GM18519 (cell line): ENCODE measurements at regions not wholly inside any gene's neighbourhood (a gene's known extent, or its start where the extent isn't known, plus 50 kb on each side); places are given as distances from the start of the nearest gene placed in this dataset.
"Not testable (repeated sequence)": the region's sequence is repeated elsewhere in the genome, so short reads cannot be mapped to it uniquely, and the experiment has no call there.

ENCODE experiments used
- ATAC-seq: cut with Tn5 transposase; IDR thresholded peaks from one replicate; pipeline ENCODE4 v1.9.1; 2021; ENCODE audit warnings: mild to moderate bottlenecking, moderate library complexity; ENCODE audit not compliant: unreplicated experiment, low FRiP score

DNA sequence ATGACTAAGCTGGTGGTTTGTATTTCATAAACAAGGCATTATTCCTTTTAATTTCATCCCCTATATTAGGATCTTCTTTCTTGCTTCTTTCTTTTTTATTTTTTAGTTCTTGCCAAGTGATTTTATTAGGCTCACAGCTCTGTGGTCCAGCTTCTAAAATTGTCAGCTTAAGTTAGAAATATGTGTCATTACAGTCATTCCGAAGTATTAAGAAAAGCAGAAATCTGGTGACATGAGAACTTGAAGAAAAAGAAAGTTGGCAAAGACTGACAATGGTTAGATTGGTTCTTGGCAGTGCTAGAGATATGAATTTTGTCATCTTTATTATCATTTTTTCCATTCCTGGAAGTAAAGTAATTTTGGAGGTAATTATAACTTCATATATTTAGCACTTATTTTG, 166.5 kb upstream of the PRR16 start:
- no peak for ATAC-seq

DNA sequence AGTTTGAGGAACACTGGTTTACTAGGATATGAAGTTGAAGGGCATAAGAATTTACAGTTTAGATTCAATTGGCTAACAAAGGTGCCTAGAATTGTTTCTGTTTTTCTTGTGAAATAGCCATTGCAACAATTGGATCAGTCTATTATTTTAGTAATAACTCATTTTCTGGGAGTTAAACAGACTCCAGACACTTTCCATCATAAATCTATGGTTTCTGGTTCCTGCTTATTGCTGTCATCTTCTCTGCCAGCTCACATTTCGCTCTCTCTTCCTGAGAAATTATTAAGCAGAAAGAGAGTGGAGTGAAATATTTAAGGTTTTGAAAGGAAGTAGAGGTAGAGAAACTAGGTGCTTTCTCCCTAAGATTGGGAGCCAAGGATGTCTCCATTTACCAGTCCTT, 165.1 kb upstream of the PRR16 start:
- ATAC-seq: no peak

DNA sequence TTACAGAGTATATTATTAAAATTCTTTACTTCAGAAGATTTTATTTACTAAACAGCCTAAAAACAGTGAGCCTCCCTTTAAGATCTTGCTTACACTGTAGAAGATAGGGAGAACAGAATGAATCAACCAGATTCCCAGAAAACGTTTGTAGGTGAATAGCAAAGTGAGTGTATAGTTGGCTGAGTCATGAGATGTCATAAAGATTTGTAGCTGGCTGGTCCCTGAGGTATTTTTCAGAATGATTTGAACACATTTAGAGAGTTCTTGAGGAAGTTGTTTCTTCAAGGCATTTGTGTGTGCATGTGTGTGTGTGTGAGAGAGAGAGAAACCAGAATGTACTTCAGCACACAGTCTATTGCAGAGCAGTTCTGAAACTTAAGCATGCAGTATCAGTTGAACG, 159.4 kb upstream of the PRR16 start:
- ATAC-seq: no peak

DNA sequence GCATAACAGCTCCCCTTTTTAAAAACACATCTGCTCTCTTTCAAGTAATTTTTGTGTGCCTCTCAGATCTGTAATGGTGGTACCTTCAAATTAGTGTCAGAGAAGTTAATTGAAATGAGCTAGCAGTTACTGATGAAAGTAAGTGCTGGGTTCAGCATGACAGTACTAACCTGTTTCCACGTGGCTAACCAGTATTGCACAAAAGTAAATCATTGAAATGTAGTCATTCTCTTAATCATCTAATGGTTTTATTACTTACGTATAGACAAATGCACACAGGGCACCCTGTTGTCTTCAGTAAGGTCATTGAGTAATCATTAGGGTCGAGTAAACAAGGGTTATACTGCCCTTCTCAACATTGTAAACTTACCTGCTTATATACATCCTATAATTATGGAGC, 157.8 kb upstream of the PRR16 start:
- no peak for ATAC-seq

DNA sequence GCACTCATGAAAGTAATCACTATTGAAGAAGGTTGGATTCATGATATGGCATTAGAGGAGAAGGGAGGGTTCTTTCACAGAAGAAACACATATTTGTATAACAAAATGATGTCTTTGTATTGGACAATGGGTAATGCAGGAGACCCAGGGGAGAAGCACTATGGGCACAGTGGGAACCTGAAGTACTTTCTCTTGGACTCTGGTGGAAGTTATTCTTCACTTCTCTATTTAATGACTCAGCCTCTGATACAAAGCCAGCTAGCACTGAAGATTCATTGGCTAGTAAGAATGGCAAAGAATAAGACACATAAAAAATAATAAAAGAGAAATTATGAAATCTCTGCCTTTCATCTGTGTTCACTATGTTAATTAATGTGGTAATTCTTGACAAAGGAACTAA, 149.9 kb upstream of the PRR16 start:
- no peak for ATAC-seq

DNA sequence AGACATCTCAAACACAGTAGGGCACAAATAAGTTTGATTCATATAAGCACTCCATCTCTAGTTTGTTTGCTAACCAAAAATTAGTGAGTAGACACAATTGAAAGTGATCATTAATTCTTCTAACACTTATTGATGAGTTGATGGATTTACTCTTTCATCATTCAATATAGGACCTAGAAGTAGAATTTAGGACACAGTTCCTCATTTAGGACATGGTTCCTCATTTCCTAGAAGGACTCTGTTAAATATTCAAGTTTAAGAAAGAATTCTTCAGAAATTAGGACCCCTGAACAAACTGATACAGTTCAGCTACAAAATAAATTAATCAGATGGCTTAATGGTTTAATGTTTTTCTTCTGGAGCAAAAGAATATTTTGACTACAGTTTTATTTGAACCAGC, 143.5 kb upstream of the PRR16 start:
- no peak for ATAC-seq

DNA sequence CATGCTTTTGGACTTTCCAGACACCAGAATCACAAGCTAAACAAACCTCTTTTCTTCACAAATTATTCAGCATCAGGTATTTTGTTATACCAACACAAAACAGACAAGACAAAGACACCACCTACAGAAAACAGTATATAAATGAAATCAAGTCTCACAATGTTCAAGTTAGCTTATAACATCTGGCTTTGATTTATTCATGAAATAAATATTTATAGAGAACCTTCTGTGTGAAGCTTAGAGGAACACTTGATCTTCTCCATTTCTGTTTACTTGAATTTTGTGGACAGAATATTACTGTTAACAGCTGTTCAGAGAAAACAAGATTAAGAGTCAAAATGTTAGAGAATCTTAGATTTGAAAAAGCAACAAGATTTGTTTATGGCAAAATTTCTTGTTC, 137.4 kb upstream of the PRR16 start:
- no peak for ATAC-seq

DNA sequence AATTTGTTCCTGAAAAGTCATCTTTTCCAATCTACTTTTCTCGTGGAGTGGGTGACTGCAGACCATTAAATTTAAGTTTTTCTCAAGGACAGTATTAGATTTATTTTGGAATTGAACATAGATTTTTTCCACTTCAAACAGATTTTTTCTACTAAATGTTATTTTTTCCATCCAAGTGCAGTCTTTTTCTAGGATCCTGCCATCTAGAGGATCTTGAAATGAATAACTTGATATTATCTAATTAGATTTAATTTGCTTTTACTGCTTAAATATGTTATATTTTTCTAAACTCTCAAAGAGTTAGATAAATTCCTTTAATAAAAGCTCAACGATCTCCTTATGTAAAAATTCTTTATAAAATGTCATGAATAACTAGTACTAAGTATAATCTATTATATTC, 136.9 kb upstream of the PRR16 start:
- no peak for ATAC-seq

DNA sequence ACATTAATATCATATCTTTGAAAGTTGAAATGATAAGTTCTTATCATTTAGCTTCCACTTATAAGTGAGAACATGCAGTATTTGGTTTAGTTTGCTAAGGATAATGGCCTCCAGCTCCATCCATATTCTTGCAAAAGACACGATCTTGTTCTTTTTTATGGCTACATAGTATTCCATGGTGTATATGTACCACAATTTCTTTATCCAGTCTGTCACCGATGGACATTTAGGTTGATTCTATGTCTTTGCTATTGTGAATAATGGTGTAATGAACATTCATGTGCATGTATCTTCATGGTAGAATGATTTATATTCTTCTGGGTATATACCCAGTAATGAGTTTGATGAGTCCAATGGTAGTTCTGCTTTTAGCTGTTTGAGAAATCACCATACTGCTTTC, 135.0 kb upstream of the PRR16 start:
- ATAC-seq: no peak

DNA sequence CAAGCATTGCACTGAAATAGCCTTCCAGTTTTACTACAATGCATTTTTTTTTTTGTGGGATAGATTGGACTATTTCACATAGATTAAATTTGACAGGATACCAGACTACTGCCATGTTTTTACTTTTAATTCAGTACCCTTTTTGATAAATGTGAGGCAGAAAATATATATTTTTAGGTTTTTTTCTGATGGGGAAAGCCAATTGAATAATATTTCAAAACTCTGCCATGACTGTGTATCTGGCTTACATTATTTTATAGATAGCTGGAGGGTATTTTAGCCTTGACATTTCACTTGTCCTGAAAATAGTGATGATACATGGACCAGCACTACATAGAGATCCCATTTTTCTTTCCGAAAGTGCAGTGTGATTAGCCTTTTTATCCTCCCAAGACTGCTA, 133.5 kb upstream of the PRR16 start:
- ATAC-seq: no peak

DNA sequence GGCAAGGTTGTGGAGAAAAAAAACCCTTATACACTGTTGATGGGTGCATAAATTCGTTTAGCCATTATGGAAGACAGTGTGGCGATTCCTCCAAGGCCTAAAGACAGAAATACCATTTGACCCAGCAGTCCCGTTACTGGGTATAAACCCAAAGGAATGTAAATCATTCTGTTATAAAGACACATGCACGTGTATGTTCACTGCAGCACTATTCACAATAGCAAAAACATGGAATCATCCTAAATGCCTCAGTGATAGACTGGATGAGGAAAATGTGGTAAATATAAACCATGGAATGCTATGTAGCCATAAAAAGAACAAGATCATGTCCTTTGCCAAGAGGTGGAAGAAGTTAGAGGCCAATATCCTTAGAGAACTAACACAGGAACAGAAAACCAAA, 119.9 kb upstream of the PRR16 start:
- no peak for ATAC-seq

DNA sequence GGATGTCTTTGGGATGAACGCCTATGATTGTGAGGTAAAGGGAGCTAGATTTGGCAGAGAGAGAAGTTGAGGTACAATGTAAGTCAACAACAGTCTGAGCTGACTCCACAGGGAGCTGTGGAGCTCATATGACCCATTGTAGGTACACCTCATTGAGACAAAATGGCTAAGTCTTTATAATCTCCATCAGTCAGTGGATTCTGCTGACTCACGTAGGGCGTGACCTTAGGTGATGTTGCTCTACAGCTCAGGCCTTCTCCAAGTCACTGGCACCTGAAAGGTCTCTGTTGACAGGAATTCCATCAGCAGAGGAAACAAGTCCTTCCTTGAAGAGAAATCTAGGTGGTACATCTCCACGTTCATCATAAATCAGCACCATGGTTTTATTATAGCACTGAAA, 118.2 kb upstream of the PRR16 start:
- no peak for ATAC-seq

DNA sequence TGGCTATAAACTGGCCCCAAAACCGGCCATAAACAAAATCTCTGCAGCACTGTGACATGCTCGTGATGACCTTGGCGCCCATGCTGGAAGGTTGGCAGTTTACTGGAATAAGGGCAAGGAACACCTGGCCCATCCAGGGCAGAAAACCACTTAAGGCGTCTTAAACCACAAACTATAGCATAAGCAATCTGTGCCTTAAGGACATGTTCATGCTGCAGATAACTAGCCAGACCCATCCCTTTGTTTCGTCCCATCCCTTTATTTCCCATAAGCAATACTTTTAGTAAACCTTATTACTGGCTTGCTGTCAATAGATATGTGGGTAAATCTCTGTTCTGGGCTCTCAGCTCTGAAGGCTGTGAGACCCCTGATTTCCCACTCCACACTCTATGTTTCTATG, 113.0 kb upstream of the PRR16 start:
- ATAC-seq: not testable (repeated sequence)

DNA sequence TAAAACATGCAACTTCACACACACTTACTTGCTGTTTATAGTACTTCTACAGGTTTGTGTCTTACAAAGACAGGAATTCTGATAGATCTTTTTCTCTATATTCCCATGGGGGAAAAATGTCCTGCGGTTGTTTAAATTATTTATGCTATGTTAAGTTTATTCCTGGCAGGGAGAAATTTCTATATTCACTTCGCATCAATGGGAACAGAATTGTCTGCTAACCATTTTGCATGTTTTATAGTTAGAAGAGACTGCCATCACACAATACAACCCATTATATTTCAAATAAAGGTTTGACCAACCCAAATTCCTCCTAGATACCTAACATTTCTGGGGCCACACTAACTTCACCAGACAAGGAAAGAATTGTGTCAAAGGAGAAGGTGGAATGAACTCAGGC, 110.0 kb upstream of the PRR16 start:
- ATAC-seq: no peak

DNA sequence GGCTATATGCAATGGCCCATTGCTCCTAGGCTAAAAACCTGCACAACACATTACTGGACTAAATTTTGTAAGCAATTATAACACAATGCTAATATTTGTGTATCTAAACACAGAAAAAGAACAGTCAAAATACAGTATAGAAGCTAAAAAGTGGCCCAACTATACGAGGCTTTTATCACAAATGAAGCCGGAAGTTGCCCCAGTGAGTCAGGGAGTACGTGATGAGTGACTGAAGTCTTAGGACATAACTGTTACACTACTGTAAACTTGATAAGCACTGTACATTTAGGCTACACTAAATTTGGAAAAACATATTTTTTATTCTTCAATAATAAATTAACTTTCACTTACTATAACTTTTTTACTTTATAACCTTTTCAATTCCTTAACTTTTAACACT, 105.2 kb upstream of the PRR16 start:
- ATAC-seq: no peak

DNA sequence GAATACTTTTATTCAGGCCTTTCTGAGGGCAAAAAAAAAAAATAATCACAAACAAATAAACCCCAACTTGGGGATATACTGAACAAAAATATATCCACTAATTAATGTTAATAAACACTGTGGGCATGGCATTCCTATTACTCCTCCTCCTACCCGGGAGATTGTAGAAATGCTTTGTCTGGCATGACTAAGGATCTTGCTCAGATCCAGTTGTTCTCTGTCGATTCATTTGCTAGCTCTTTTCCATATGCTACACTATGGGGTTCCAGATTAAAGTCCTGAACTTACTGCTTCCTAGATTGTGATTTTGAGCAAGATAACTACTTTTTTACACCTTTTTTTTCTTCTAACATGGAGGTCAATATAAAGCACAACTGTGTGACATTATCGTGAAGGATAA, 102.2 kb upstream of the PRR16 start:
- no peak for ATAC-seq

DNA sequence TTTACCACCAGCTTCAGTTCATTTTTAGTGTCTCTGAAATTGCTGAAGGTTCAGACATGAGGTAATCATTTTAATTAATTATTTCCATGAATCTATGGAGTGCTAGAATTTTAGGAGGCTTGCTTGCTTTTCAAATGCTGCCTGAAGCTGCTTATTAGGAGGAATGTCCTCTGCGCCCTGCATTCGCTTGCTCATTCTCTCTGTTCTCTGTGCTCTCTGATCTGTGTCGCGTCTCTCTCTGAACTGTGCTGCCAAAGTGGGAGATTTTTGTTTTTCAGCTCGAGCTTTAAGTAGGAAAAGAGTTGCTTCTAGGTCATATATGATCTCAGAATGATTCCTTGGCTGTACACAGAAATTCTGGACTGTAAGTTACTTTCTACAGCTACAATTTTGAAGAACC, 101.7 kb upstream of the PRR16 start:
- no peak for ATAC-seq

DNA sequence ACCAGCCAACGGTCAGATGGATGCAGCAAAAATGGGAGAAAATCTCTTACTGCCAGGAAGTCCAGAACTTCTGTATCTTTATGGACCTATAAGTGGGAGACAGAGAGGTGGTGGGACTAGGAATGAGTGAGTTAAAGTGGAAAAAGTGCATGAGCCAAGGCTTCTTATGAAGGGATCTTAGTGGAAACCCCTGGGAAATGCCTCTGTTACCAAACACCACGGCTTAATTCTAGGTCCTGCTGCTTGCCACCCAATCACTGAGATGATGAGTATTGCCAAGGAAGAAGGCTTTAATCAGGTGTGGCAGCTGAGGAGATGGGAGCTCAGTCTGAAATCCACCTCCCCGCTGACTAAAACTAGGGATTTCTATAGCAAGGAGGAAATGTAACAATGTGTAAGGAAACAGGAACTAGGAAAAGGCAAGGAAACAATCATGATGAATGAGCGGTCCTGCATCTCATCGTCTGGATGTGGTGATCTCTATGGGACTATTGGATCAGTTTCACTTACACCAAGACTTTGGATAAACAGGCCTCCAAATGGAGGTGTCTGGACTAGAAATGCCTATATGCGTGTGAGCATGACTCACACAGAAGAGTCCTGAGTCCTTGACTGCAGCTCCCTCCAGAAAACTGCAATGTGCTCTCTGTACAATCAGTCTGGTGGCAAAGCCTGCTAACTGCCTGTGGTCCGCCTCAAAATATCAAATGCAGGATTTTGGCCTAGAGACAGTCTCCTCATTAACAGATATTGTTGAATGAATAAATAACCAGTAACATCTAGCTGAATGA, 98.2 kb upstream of the PRR16 start:
- no peak for ATAC-seq

DNA sequence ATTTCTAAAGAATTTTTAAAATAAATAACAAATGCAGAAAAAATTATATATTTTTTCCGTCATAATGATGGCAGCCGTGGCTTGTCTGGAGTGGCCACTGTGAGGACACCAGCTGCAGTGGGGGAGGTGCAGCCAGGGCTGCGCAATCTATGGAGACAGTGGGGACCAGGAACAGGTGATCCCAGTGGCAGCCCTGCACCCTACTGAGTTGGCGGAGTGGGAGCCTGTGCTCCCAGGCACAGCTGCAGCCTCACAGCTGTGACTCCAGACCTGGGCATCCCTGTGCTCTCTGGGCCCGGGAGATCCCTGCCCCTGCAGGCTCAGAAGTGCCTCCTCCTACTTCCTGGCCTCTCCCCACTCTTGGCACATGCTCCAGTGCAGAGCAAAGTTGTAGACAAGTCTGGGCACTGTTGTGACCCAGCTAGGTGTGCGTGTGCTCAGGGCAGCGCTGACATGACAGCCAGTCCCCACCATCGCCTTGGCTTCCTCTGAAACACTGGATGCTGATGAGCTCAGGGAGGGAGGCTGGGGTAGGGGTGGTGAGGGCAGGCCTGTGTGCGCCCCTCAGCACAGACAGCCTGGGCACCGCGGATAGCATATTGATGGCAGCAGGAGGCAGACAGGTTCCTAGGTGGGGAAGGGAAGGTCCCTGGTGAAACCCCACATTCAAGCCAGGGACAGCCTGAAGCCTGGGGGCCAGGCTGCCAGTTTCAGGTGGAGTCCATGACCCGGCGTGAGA, 96.0 kb upstream of the PRR16 start:
- no peak for ATAC-seq

DNA sequence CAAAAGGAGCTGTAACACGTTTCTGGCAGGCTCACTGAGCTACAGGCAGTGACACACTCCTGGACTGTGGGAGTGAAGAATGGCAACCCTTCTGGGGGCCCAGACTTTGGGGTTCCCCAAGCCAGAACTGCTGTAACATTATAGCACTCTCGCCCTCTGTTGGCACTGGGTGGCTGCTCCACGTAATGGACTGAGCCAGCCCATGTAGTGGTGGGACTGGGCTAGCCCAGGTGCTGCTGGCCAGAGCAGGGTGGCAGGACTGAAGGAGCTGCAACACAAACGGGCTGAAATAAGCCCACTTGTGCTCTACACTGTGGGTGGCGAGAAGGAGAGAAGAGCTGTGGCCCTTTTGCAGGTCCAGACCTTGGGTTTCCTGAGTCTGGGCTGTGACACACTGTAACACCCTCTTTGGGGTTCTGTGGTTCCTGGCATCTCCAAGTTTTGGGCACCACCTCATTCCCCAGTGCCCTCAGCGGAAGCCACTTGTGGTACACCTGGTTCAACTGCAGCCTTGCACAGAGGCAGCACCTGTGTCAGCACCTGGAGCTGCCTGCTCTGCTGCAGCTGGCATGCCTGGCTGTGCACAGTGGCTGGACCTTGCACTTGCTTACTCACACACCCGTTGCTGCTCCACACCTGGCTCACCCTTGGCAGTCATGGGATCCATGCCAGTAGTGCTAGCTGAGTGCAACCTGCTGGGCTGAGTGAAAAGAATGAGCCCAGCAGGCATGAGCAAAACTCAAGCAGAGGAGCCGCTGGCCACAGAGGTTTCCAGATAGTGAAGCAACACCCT, 95.0 kb upstream of the PRR16 start:
- no peak for ATAC-seq

DNA sequence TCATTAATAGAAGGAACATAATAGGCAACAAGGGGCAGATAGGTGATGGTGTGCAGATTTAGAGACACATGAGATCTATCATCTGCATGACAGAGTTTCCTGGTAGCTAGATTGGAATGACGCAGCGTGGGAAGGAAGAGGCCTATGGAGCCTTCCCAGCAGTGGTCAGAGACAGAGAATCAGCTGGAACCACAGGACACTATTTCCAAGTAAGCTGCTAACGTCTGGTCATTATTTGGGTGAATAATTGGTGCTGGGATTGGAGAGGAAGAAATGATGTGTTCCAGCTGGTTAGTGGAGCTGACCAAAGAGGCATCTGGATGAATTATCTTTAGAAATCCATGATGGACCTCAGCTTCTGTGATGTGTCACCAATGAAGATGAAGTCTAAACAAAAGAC, 91.2 kb upstream of the PRR16 start:
- no peak for ATAC-seq

DNA sequence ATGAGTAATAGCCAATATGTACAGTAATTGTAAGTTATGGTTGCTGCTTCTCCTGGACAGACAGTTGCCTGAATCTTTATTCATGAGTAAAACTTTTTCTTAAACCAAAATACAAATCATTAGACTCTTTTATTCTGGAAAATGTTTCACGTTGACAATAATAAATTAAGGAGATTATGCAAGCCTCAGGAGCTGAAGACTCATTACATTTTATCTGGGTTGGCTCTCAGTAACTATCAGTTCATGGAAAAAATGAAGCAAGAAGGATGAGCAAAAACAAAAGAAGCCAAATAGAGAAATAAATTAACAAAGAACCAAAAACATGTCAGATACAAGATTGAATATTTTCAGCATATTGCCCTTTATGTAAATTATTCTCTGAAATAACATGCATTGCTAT, 88.9 kb upstream of the PRR16 start:
- no peak for ATAC-seq
